ENCODE measurements at regions not wholly inside any gene's neighbourhood (a gene's known extent, or its start where the extent isn't known, plus 50 kb on each side); places are given as distances from the start of the nearest gene placed in this dataset.

GRCh38 chr21:18764720-18765119 is 361.1 kb upstream of the TMPRSS15 start:
- Histone ChIP-seq H3K9me3 (replicated peaks) (no peaks in the 10 kb centered on the region; the same call in none of the 2 replicates), H3K4me1 (replicated peaks) (no peaks in the 10 kb centered on the region), H3K27ac (no peak overlapping the region), H3K4me3 (no peak overlapping the region), H3K36me3 (no peaks in the 10 kb centered on the region), H3K27me3 (replicated peaks) (no peaks in the 10 kb centered on the region)
- DNase-seq (ENCODE audit: low read depth in 1 of 2, low spot score in 2 of 2): no peak

GRCh38 chr21:18769599-18769998 is 366.0 kb upstream of the TMPRSS15 start:
- Histone ChIP-seq H3K9me3 (replicated peaks) (no peaks in the 10 kb centered on the region), H3K4me3 (no peak overlapping the region), H3K27ac (no peak overlapping the region), H3K36me3 (no peaks in the 10 kb centered on the region), H3K27me3 (replicated peaks) (no peaks in the 10 kb centered on the region), H3K4me1 (replicated peaks) (no peaks in the 10 kb centered on the region)
- no peak for DNase-seq (ENCODE audit: low read depth in 1 of 2, low spot score in 2 of 2)

GRCh38 chr21:18771845-18772380 is 368.3 kb upstream of the TMPRSS15 start:
- Histone ChIP-seq H3K9me3 (replicated peaks) (no peaks in the 10 kb centered on the region), H3K27me3 (replicated peaks) (no peaks in the 10 kb centered on the region), H3K36me3 (no peaks in the 10 kb centered on the region), H3K4me3 (no peak overlapping the region), H3K4me1 (replicated peaks) (no peaks in the 10 kb centered on the region), H3K27ac (no peak overlapping the region)
- no peak for DNase-seq (ENCODE audit: low read depth in 1 of 2, low spot score in 2 of 2)

- Histone ChIP-seq H3K4me1 (replicated peaks) (no peaks in the 10 kb centered on the region), H3K27ac (no peak overlapping the region), H3K27me3 (replicated peaks) (no peaks in the 10 kb centered on the region)
These were observed 368.8 kb upstream of the TMPRSS15 start for GRCh38 chr21:18772404-18772803.

GRCh38 chr21:18772897-18773296 is 369.3 kb upstream of the TMPRSS15 start:
- H3K27me3 ChIP-seq (replicated peaks): no peaks in the 10 kb centered on the region

More at GRCh38 chr21:18772404-18772803, 368.8 kb upstream of the TMPRSS15 start:
- Histone ChIP-seq H3K9me3 (replicated peaks) (no peaks in the 10 kb centered on the region), H3K36me3 (no peaks in the 10 kb centered on the region), H3K4me3 (no peak overlapping the region)
- DNase-seq (ENCODE audit: low read depth in 1 of 2, low spot score in 2 of 2): no peak

GRCh38 chr21:18776936-18777335 is 373.4 kb upstream of the TMPRSS15 start:
- DNase-seq (ENCODE audit: low read depth in 1 of 2, low spot score in 2 of 2): no peak
- Histone ChIP-seq H3K4me3 (no peak overlapping the region), H3K4me1 (replicated peaks) (no peaks in the 10 kb centered on the region), H3K36me3 (no peaks in the 10 kb centered on the region), H3K9me3 (replicated peaks) (no peaks in the 10 kb centered on the region), H3K27me3 (replicated peaks) (no peaks in the 10 kb centered on the region), H3K27ac (no peak overlapping the region)

More at GRCh38 chr21:18772897-18773296, 369.3 kb upstream of the TMPRSS15 start:
- Histone ChIP-seq H3K9me3 (replicated peaks) (no peaks in the 10 kb centered on the region), H3K36me3 (no peaks in the 10 kb centered on the region), H3K4me1 (replicated peaks) (no peaks in the 10 kb centered on the region), H3K4me3 (no peak overlapping the region), H3K27ac (no peak overlapping the region)
- DNase-seq (ENCODE audit: low read depth in 1 of 2, low spot score in 2 of 2): no peak

- Histone ChIP-seq H3K9me3 (replicated peaks) (no peaks in the 10 kb centered on the region; the same call in 1 of the 2 replicates), H3K27me3 (replicated peaks) (no peaks in the 10 kb centered on the region), H3K4me1 (replicated peaks) (no peaks in the 10 kb centered on the region), H3K27ac (no peak overlapping the region), H3K36me3 (no peaks in the 10 kb centered on the region), H3K4me3 (no peak overlapping the region)
- DNase-seq (ENCODE audit: low read depth in 1 of 2, low spot score in 2 of 2): no peak
These were observed 379.1 kb upstream of the TMPRSS15 start for GRCh38 chr21:18782721-18783120.

GRCh38 chr21:18801468-18801867 is 397.9 kb upstream of the TMPRSS15 start:
- no peaks in the 10 kb centered on the region for H3K36me3 ChIP-seq
- DNase-seq (ENCODE audit: low read depth in 1 of 2, low spot score in 2 of 2): no peak
- peaks cover 3% of the 10 kb centered on the region; the same call in 1 of the 2 replicates for H3K9me3 ChIP-seq (replicated peaks)
- no peak overlapping the region for H3K27ac ChIP-seq
- no peak overlapping the region for H3K4me3 ChIP-seq
- no peaks in the 10 kb centered on the region for H3K27me3 ChIP-seq (replicated peaks)
- H3K4me1 ChIP-seq (replicated peaks): no peaks in the 10 kb centered on the region

GRCh38 chr21:18803624-18804023 is 400.0 kb upstream of the TMPRSS15 start:
- no peak for DNase-seq (ENCODE audit: low read depth in 1 of 2, low spot score in 2 of 2)
- no peaks in the 10 kb centered on the region for H3K36me3 ChIP-seq
- no peak overlapping the region for H3K27ac ChIP-seq
- H3K4me3 ChIP-seq: no peak overlapping the region
- H3K9me3 ChIP-seq (replicated peaks): peaks cover 3% of the 10 kb centered on the region; the same call in 1 of the 2 replicates
- no peaks in the 10 kb centered on the region for H3K4me1 ChIP-seq (replicated peaks)
- H3K27me3 ChIP-seq (replicated peaks): no peaks in the 10 kb centered on the region

- Histone ChIP-seq H3K27me3 (replicated peaks) (no peaks in the 10 kb centered on the region), H3K4me3 (no peak overlapping the region), H3K4me1 (replicated peaks) (no peaks in the 10 kb centered on the region), H3K9me3 (replicated peaks) (no peaks in the 10 kb centered on the region; the same call in 1 of the 2 replicates), H3K27ac (no peak overlapping the region), H3K36me3 (no peaks in the 10 kb centered on the region)
- DNase-seq (ENCODE audit: low read depth in 1 of 2, low spot score in 2 of 2): no peak
These were observed 406.6 kb upstream of the TMPRSS15 start for GRCh38 chr21:18810136-18810535.

GRCh38 chr21:18812308-18812707 is 408.7 kb upstream of the TMPRSS15 start:
- Histone ChIP-seq H3K36me3 (no peaks in the 10 kb centered on the region), H3K27me3 (replicated peaks) (no peaks in the 10 kb centered on the region), H3K9me3 (replicated peaks) (peaks cover 4% of the 10 kb centered on the region; the same call in 1 of the 2 replicates), H3K4me3 (no peak overlapping the region), H3K4me1 (replicated peaks) (no peaks in the 10 kb centered on the region), H3K27ac (no peak overlapping the region)
- DNase-seq (ENCODE audit: low read depth in 1 of 2, low spot score in 2 of 2): no peak

GRCh38 chr21:18819507-18819906 is 415.9 kb upstream of the TMPRSS15 start:
- H3K4me3 ChIP-seq: no peak overlapping the region
- H3K36me3 ChIP-seq: no peaks in the 10 kb centered on the region
- H3K4me1 ChIP-seq (replicated peaks): no peaks in the 10 kb centered on the region
- H3K9me3 ChIP-seq (replicated peaks): 0 out of 2 replicates have a peak, but pooled peaks cover 4% of the 10 kb centered on the region
- no peak overlapping the region for H3K27ac ChIP-seq
- no peaks in the 10 kb centered on the region for H3K27me3 ChIP-seq (replicated peaks)
- no peak for DNase-seq (ENCODE audit: low read depth in 1 of 2, low spot score in 2 of 2)

- H3K9me3 ChIP-seq (replicated peaks): no peaks in the 10 kb centered on the region
- H3K27ac ChIP-seq: no peak overlapping the region
- H3K27me3 ChIP-seq (replicated peaks): no peaks in the 10 kb centered on the region
- no peak overlapping the region for H3K4me3 ChIP-seq
- no peaks in the 10 kb centered on the region for H3K4me1 ChIP-seq (replicated peaks)
- H3K36me3 ChIP-seq: no peaks in the 10 kb centered on the region
- DNase-seq (ENCODE audit: low read depth in 1 of 2, low spot score in 2 of 2): no peak
These were observed 423.0 kb upstream of the TMPRSS15 start for GRCh38 chr21:18826562-18826961.

GRCh38 chr21:18831942-18832676 is 428.5 kb upstream of the TMPRSS15 start:
- no peaks in the 10 kb centered on the region for H3K4me1 ChIP-seq (replicated peaks)
- H3K36me3 ChIP-seq: no peaks in the 10 kb centered on the region
- H3K4me3 ChIP-seq: no peak overlapping the region
- H3K27ac ChIP-seq: no peak overlapping the region
- H3K27me3 ChIP-seq (replicated peaks): no peaks in the 10 kb centered on the region
- H3K9me3 ChIP-seq (replicated peaks): 0 out of 2 replicates have a peak, but pooled peaks cover 3% of the 10 kb centered on the region
- DNase-seq (ENCODE audit: low read depth in 1 of 2, low spot score in 2 of 2): no peak

Measured in SJSA1 (cell line).